ENCODE measurements at regions not wholly inside any gene's neighbourhood (a gene's known extent, or its start where the extent isn't known, plus 50 kb on each side); places are given as distances from the start of the nearest gene placed in this dataset.

GRCh38 chr5:58064801-58065200 lies 395.1 kb downstream of the PLK2 start:
- TF ChIP-seq, protein P1, sequence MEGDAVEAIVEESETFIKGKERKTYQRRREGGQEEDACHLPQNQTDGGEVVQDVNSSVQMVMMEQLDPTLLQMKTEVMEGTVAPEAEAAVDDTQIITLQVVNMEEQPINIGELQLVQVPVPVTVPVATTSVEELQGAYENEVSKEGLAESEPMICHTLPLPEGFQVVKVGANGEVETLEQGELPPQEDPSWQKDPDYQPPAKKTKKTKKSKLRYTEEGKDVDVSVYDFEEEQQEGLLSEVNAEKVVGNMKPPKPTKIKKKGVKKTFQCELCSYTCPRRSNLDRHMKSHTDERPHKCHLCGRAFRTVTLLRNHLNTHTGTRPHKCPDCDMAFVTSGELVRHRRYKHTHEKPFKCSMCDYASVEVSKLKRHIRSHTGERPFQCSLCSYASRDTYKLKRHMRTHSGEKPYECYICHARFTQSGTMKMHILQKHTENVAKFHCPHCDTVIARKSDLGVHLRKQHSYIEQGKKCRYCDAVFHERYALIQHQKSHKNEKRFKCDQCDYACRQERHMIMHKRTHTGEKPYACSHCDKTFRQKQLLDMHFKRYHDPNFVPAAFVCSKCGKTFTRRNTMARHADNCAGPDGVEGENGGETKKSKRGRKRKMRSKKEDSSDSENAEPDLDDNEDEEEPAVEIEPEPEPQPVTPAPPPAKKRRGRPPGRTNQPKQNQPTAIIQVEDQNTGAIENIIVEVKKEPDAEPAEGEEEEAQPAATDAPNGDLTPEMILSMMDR (IDR thresholded peaks at IDR 0.05; ENCODE audit: extremely low read depth, missing control alignments): no peak
- DNase-seq (ENCODE audit: low spot score): no peak

DNA sequence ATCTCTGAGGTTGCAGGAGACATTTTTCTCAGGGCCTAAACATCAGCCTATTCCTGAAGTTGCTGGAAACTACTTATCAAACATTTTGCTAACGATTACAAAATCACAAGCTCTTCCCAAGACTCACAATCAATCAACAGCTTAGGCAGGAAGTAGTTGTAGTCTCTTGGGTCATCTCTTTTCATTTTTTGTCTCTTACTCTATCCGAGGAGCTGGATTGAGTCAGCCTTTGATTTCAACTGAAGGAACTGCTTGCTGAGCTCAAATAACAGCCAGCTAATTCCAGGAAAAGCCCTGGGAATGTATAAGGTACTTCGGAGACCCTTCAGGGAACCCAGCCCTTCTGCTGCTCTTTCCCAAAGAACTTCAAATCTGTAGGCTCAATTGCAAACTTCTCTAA lies 398.9 kb downstream of the PLK2 start:
- DNase-seq (ENCODE audit: low spot score): no peak

DNA sequence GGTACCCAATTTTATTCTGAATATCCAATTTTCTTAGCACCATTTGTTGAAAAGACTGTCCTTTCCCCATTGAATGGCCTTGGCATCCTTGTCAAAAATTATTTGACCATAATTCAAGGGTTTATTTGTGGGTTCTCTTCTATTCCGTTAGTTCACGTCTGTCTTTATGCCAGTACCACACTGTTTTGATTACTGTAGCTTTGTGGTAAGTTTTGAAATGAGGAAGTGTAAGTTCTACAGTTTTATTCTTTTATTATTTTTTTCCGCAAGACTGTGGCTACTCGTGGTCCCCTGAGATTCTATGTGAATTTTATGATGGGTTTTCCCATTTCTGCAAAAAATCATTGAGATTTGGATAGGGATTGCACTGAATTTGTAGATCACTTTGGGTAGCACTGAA lies 402.6 kb downstream of the PLK2 start:
- DNase-seq (ENCODE audit: low spot score): no peak
- TF ChIP-seq, protein P1 (IDR thresholded peaks at IDR 0.05; ENCODE audit: extremely low read depth, missing control alignments): no peak

More for the DNA sequence above, 398.9 kb downstream of the PLK2 start:
- TF ChIP-seq, protein P1 (IDR thresholded peaks at IDR 0.05; ENCODE audit: extremely low read depth, missing control alignments): no peak

- TF ChIP-seq, protein P1 (IDR thresholded peaks at IDR 0.05; ENCODE audit: extremely low read depth, missing control alignments): no peak
- DNase-seq (ENCODE audit: low spot score): no peak
Observed at GRCh38 chr5:58056546-58056945, 403.3 kb downstream of the PLK2 start.

DNA sequence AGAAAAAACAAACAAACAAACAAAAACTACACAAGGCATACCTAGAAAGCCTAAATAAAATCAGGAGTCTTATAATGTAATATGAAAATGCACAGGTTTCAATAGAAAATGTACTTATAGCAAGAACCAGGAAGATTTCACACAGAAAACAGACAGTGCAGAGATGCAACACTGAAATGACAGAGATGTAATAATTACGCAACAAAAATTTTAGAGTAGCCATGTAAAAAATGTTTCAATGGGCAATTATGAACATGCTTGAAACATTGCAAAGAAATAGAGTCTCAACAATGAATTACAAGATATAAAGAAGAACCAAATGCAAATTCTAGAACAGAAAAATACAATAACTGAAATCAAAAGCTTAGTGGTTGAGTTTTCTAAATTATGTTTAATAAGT lies 405.9 kb downstream of the PLK2 start:
- DNase-seq (ENCODE audit: low spot score): no peak
- TF ChIP-seq, protein P1 (IDR thresholded peaks at IDR 0.05; ENCODE audit: extremely low read depth, missing control alignments): no peak

GRCh38 chr5:58048954-58049353 lies 410.9 kb downstream of the PLK2 start:
- no peak for DNase-seq (ENCODE audit: low spot score)
- TF ChIP-seq, protein P1 (IDR thresholded peaks at IDR 0.05; ENCODE audit: extremely low read depth, missing control alignments): no peak

- no peak for DNase-seq (ENCODE audit: low spot score)
- TF ChIP-seq, protein P1 (IDR thresholded peaks at IDR 0.05; ENCODE audit: extremely low read depth, missing control alignments): no peak
Observed at GRCh38 chr5:58048185-58048925, 411.5 kb downstream of the PLK2 start.

Data from GM20000 (cell line).